ENCODE measurements at regions not wholly inside any gene's neighbourhood (a gene's known extent, or its start where the extent isn't known, plus 50 kb on each side); places are given as distances from the start of the nearest gene placed in this dataset.
A peak's percentile ranks its signal among the peaks of the same experiment; 100 is the strongest.

DNA sequence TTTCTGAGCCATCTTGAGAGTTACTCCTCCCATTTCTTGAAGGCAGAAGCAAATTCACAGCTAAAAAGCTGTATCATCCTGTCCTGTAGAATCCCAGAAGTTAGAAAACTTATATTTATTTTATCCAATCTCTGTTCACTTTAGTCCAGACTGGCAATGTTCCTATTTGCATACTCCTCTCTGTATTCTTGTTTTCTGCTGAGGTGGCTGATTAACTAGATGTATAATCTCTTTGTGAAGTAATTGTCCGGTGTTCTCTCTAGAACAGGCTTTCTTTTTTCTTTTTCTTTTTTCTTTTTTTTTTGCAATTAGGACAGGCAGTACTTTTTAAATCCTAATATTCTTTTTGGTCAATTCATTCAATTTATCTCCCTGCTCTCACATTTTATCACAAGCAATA, 411.0 kb downstream of the KCNJ3 start:
- Histone ChIP-seq H3K9ac (ENCODE audit: insufficient read depth in 1 of 2, low read depth in 2 of 2, low read length in 2 of 2) (no peak overlapping the region), H3K79me2 (ENCODE audit: control insufficient read depth, insufficient read depth, low read length) (no peaks in the 10 kb centered on the region), H4K20me1 (replicated peaks; ENCODE audit: control insufficient read depth, insufficient read depth, low read length) (no peaks in the 10 kb centered on the region), H3K4me2 (ENCODE audit: insufficient read depth, low read length) (no peak overlapping the region), H3K9me3 (replicated peaks; ENCODE audit: control insufficient read depth, insufficient read depth, low read depth, low read length) (no peaks in the 10 kb centered on the region; the same call in 1 of the 2 replicates), H3K4me1 (replicated peaks in 1 of 2; ENCODE audit: control insufficient read depth in 2 of 2, insufficient read depth in 2 of 2, low read length in 2 of 2) (no peaks in the 10 kb centered on the region), H2AFZ (ENCODE audit: low read depth, low read length) (no peak overlapping the region), H3K9me1 (ENCODE audit: control insufficient read depth, insufficient read depth, low read length) (no peaks in the 10 kb centered on the region), H3K27ac (ENCODE audit: extremely low read depth, low read depth, low read length) (no peak overlapping the region), H3K36me3 (ENCODE audit: control insufficient read depth, insufficient read depth, low read length) (no peaks in the 10 kb centered on the region), H3K27me3 (ENCODE audit: control insufficient read depth in 2 of 2, insufficient read depth in 2 of 2, low read length in 2 of 2) (no peaks in the 10 kb centered on the region), H3K4me3 (no peak overlapping the region)
- ATAC-seq (no peak), FAIRE-seq (no peak), DNase-seq (ENCODE audit: extremely low read depth in 1 of 4, low spot score in 3 of 4) (no peak)
- CTCF ChIA-PET (ENCODE audit: low intra/inter-chr PET ratio), result no interaction called here
- in situ Hi-C loops (cut with MboI) (no loop called here), intact Hi-C loops (cut with micrococcal nuclease) (no loop called here)
- POLR2A ChIA-PET, result no interaction called here
- WGBS (ENCODE audit: insufficient coverage, low coverage, missing lambda C conversion rate), result 0% methylated on average over 1 of the region's 1 CpG
- no TSS peak for BruUV-seq (replicated peaks)
- TF ChIP-seq ATF1 (CRISPR knock-in tag; IDR thresholded peaks at IDR 0.05) (no peak), ATF1 (tag; IDR thresholded peaks at IDR 0.05) (no peak), C11orf30 (IDR thresholded peaks at IDR 0.05; ENCODE audit: low read depth) (0 out of 2 replicates have a peak, but pooled peaks have one; percentile 13), GATAD2B (IDR thresholded peaks at IDR 0.05; ENCODE audit: borderline replicate concordance) (no peak), MAFG (tag; conservative IDR thresholded peaks at IDR 0.05) (peak; percentile 26; the same call in 1 of the 2 replicates), STAT5B (CRISPR knock-in tag; IDR thresholded peaks at IDR 0.05) (no peak), MAFF (IDR thresholded peaks at IDR 0.05; ENCODE audit: low read length) (no peak), SOX6 (IDR thresholded peaks at IDR 0.05) (no peak), ZNF134 (CRISPR knock-in tag; conservative IDR thresholded peaks at IDR 0.05) (no peak), ZNF316 (IDR thresholded peaks at IDR 0.05) (peak; percentile 48)
- TF ChIP-seq, protein P1, sequence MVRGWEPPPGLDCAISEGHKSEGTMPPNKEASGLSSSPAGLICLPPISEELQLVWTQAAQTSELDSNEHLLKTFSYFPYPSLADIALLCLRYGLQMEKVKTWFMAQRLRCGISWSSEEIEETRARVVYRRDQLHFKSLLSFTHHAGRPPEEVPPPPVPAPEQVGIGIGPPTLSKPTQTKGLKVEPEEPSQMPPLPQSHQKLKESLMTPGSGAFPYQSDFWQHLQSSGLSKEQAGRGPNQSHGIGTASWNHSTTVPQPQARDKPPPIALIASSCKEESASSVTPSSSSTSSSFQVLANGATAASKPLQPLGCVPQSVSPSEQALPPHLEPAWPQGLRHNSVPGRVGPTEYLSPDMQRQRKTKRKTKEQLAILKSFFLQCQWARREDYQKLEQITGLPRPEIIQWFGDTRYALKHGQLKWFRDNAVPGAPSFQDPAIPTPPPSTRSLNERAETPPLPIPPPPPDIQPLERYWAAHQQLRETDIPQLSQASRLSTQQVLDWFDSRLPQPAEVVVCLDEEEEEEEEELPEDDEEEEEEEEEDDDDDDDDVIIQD (CRISPR knock-in tag; IDR thresholded peaks at IDR 0.05), result no peak
- TF ChIP-seq, protein P2, sequence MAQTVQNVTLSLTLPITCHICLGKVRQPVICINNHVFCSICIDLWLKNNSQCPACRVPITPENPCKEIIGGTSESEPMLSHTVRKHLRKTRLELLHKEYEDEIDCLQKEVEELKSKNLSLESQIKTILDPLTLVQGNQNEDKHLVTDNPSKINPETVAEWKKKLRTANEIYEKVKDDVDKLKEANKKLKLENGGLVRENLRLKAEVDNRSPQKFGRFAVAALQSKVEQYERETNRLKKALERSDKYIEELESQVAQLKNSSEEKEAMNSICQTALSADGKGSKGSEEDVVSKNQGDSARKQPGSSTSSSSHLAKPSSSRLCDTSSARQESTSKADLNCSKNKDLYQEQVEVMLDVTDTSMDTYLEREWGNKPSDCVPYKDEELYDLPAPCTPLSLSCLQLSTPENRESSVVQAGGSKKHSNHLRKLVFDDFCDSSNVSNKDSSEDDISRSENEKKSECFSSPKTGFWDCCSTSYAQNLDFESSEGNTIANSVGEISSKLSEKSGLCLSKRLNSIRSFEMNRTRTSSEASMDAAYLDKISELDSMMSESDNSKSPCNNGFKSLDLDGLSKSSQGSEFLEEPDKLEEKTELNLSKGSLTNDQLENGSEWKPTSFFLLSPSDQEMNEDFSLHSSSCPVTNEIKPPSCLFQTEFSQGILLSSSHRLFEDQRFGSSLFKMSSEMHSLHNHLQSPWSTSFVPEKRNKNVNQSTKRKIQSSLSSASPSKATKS (CRISPR knock-in tag; IDR thresholded peaks at IDR 0.05), result no peak
- TF ChIP-seq, protein P3, sequence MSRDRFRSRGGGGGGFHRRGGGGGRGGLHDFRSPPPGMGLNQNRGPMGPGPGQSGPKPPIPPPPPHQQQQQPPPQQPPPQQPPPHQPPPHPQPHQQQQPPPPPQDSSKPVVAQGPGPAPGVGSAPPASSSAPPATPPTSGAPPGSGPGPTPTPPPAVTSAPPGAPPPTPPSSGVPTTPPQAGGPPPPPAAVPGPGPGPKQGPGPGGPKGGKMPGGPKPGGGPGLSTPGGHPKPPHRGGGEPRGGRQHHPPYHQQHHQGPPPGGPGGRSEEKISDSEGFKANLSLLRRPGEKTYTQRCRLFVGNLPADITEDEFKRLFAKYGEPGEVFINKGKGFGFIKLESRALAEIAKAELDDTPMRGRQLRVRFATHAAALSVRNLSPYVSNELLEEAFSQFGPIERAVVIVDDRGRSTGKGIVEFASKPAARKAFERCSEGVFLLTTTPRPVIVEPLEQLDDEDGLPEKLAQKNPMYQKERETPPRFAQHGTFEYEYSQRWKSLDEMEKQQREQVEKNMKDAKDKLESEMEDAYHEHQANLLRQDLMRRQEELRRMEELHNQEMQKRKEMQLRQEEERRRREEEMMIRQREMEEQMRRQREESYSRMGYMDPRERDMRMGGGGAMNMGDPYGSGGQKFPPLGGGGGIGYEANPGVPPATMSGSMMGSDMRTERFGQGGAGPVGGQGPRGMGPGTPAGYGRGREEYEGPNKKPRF (IDR thresholded peaks at IDR 0.05; ENCODE audit: low read depth, low read length), result no peak
- TF ChIP-seq, protein P4, sequence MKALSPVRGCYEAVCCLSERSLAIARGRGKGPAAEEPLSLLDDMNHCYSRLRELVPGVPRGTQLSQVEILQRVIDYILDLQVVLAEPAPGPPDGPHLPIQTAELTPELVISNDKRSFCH (CRISPR knock-in tag; IDR thresholded peaks at IDR 0.05), result no peak
- TF ChIP-seq, protein P4 (tag; IDR thresholded peaks at IDR 0.05), result no peak
- TF ChIP-seq, protein P5, sequence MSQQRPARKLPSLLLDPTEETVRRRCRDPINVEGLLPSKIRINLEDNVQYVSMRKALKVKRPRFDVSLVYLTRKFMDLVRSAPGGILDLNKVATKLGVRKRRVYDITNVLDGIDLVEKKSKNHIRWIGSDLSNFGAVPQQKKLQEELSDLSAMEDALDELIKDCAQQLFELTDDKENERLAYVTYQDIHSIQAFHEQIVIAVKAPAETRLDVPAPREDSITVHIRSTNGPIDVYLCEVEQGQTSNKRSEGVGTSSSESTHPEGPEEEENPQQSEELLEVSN (IDR thresholded peaks at IDR 0.05; ENCODE audit: borderline replicate concordance in 1 of 2, extremely low read depth in 1 of 2, insufficient read depth in 1 of 2, insufficient read length in 1 of 2, low read depth in 1 of 2, low read length in 1 of 2, poor library complexity in 1 of 2, severe bottlenecking in 1 of 2), result no peak
- TF ChIP-seq, protein P6, sequence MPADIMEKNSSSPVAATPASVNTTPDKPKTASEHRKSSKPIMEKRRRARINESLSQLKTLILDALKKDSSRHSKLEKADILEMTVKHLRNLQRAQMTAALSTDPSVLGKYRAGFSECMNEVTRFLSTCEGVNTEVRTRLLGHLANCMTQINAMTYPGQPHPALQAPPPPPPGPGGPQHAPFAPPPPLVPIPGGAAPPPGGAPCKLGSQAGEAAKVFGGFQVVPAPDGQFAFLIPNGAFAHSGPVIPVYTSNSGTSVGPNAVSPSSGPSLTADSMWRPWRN (IDR thresholded peaks at IDR 0.05; ENCODE audit: low read depth), result no peak

All from K562 (cell line).